ENCODE measurements at regions not wholly inside any gene's neighbourhood (a gene's known extent, or its start where the extent isn't known, plus 50 kb on each side); places are given as distances from the start of the nearest gene placed in this dataset.

DNA sequence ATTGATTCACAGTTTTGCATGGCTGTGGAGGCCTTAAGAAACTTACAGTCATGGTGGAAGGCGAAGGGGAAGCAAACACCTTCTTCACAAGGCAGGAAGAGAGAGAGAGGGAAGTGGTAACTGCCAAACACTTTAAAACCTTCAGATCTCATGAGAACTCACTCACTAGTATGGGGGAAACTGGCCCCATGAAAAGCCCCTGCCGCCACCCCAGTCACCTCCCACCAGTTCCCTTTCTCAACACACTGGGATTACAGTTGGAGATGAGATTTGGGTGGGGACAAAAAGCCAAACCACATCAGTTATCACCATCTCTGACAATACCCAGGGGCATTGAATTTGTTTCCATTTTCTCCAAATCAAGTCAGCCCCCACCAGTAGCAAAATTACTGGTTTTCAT lies 740.4 kb downstream of the GATA3 start:
- no peaks in the 10 kb centered on the region for H3K36me3 ChIP-seq (ENCODE audit: control insufficient read depth in 5 of 5, insufficient read depth in 5 of 5, low read length in 5 of 5)

DNA sequence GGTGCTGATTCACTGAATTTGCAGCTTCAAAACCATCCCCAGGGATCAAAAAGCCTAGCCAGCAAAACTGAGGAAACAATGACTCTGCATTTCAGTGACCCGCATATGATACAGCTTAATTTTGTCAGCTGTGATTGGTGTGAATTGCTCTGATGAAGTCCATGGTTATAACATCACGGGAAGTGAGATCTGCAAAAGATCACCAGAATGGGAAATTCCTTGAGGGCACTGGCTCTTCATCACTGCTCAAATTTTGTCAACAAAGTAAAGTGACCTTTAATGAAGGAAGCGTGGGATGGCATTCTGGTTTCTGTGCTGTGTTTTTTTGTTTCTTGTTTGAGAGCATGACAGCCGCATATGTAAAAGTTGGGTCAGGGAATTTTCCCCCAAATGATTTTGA lies 745.9 kb downstream of the GATA3 start:
- no peaks in the 10 kb centered on the region for H3K27me3 ChIP-seq (ENCODE audit: control insufficient read depth in 5 of 5, insufficient read depth in 4 of 5, low read length in 5 of 5)
- H3K27ac ChIP-seq (ENCODE audit: low read depth, low read length), result no peak overlapping the region
- no peaks in the 10 kb centered on the region for H3K9me3 ChIP-seq (ENCODE audit: control insufficient read depth in 5 of 5, low read length in 5 of 5)
- H3K36me3 ChIP-seq (ENCODE audit: control insufficient read depth in 5 of 5, insufficient read depth in 5 of 5, low read length in 5 of 5), result no peaks in the 10 kb centered on the region
- H3K4me3 ChIP-seq (ENCODE audit: low read depth in 1 of 5, low read length in 5 of 5), result no peak overlapping the region
- H3K9ac ChIP-seq (ENCODE audit: low read length in 5 of 5), result no peak overlapping the region
- H3K4me1 ChIP-seq (ENCODE audit: control insufficient read depth in 5 of 5, insufficient read depth in 5 of 5, low read length in 5 of 5), result no peaks in the 10 kb centered on the region

More for the DNA sequence above, 740.4 kb downstream of the GATA3 start:
- H3K9ac ChIP-seq (ENCODE audit: low read length in 5 of 5), result no peak overlapping the region
- H3K4me1 ChIP-seq (ENCODE audit: control insufficient read depth in 5 of 5, insufficient read depth in 5 of 5, low read length in 5 of 5), result no peaks in the 10 kb centered on the region
- no peak overlapping the region for H3K27ac ChIP-seq (ENCODE audit: low read depth, low read length)
- no peaks in the 10 kb centered on the region for H3K27me3 ChIP-seq (ENCODE audit: control insufficient read depth in 5 of 5, insufficient read depth in 4 of 5, low read length in 5 of 5)
- no peak overlapping the region for H3K4me3 ChIP-seq (ENCODE audit: low read depth in 1 of 5, low read length in 5 of 5)
- H3K9me3 ChIP-seq (ENCODE audit: control insufficient read depth in 5 of 5, low read length in 5 of 5), result no peaks in the 10 kb centered on the region

DNA sequence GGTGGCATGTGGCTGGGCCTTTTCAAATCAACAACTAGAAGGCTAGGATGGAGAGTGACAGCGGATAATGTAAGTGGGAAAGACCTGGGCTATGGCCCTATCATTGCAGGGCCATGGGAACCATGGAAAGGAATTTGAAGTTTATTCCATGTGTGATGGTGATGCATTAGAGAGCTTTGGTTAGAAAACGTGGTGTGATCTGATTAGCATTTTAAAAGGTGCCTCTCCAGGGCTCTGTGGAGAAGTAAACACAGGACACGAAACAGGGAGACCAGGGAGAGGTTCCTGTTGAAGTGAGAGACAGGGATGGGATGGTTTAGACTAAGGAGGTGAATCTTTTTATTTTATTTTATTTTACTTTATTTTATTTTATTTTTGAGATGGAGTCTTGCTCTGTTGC lies 749.5 kb downstream of the GATA3 start:
- H3K9me3 ChIP-seq (ENCODE audit: control insufficient read depth in 5 of 5, low read length in 5 of 5), result peaks cover 0 to 5% (median 2%) of the 10 kb centered on the region in 5 donors
- H3K4me3 ChIP-seq (ENCODE audit: low read depth in 1 of 5, low read length in 5 of 5), result no peak overlapping the region
- H3K27ac ChIP-seq (ENCODE audit: low read depth, low read length), result no peak overlapping the region
- no peaks in the 10 kb centered on the region for H3K27me3 ChIP-seq (ENCODE audit: control insufficient read depth in 5 of 5, insufficient read depth in 4 of 5, low read length in 5 of 5)
- no peaks in the 10 kb centered on the region for H3K36me3 ChIP-seq (ENCODE audit: control insufficient read depth in 5 of 5, insufficient read depth in 5 of 5, low read length in 5 of 5)
- H3K9ac ChIP-seq (ENCODE audit: low read length in 5 of 5), result no peak overlapping the region
- H3K4me1 ChIP-seq (ENCODE audit: control insufficient read depth in 5 of 5, insufficient read depth in 5 of 5, low read length in 5 of 5), result no peaks in the 10 kb centered on the region

DNA sequence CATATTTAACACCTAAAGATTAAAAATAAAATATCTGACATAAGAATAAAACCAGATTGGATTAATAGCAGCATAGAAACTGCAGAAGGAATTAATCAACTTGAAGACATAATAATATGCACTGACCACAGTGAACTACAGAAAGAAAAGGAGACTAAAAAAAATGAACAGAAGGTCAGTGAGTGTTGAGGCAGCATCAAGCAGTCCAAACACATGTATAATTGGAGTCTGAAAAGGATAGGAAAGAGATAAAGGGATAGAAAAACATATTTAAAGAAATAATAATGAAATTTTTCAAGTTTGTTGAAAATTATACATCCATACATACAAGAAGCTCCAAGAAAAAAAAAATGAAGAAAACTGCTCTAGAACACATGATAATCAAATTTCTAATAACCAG lies 756.2 kb downstream of the GATA3 start:
- Histone ChIP-seq H3K27me3 (ENCODE audit: control insufficient read depth in 5 of 5, insufficient read depth in 4 of 5, low read length in 5 of 5) (no peaks in the 10 kb centered on the region), H3K9ac (ENCODE audit: low read length in 5 of 5) (no peak overlapping the region), H3K27ac (ENCODE audit: low read depth, low read length) (no peak overlapping the region), H3K36me3 (ENCODE audit: control insufficient read depth in 5 of 5, insufficient read depth in 5 of 5, low read length in 5 of 5) (no peaks in the 10 kb centered on the region), H3K4me3 (ENCODE audit: low read depth in 1 of 5, low read length in 5 of 5) (no peak overlapping the region), H3K4me1 (ENCODE audit: control insufficient read depth in 5 of 5, insufficient read depth in 5 of 5, low read length in 5 of 5) (no peaks in the 10 kb centered on the region), H3K9me3 (ENCODE audit: control insufficient read depth in 5 of 5, low read length in 5 of 5) (peaks cover 0 to 19% (median 9%) of the 10 kb centered on the region in 5 donors)

DNA sequence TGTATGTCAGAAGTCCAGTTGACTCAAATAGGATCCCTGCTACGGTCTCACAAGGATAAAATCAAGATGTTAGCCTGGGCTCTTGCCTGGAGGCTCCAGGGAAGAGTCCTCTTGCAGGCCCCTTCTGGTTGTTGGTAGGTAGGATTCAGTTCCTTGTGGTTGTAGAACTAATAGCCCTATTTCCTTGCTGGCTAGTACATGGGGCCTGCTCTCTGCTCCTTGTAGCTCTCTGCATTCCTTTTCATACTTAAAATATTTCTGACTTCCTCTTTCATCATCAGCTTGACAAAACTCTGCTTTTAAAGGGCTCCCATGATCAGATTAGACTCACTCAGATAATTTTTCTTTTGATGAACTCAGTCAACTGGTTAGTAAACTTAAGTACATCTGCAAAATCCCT lies 756.7 kb downstream of the GATA3 start:
- no peaks in the 10 kb centered on the region for H3K4me1 ChIP-seq (ENCODE audit: control insufficient read depth in 5 of 5, insufficient read depth in 5 of 5, low read length in 5 of 5)
- no peak overlapping the region for H3K9ac ChIP-seq (ENCODE audit: low read length in 5 of 5)
- peaks cover 0 to 19% (median 9%) of the 10 kb centered on the region in 5 donors for H3K9me3 ChIP-seq (ENCODE audit: control insufficient read depth in 5 of 5, low read length in 5 of 5)
- no peaks in the 10 kb centered on the region for H3K36me3 ChIP-seq (ENCODE audit: control insufficient read depth in 5 of 5, insufficient read depth in 5 of 5, low read length in 5 of 5)
- no peaks in the 10 kb centered on the region for H3K27me3 ChIP-seq (ENCODE audit: control insufficient read depth in 5 of 5, insufficient read depth in 4 of 5, low read length in 5 of 5)
- H3K27ac ChIP-seq (ENCODE audit: low read depth, low read length), result no peak overlapping the region
- no peak overlapping the region for H3K4me3 ChIP-seq (ENCODE audit: low read depth in 1 of 5, low read length in 5 of 5)

DNA sequence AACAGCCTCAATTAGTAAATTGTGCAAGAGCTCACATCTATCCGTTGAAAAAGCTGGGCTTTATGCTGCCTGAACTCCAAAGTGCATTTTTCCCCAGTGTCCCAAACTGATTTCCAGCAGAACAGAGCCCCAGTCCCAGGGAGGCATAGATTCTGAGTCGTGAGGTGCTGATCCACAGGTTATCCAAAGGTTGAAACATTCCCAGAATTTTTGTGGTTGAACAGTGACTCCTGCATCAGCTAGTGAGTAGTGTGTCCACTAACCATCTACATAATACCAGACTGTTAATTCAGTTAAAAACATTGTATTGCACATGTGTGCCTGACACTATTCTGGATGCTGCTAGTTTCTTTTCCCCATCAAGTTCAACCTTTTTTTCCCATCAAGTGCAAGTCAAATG lies 761.5 kb downstream of the GATA3 start:
- no peak overlapping the region for H3K27ac ChIP-seq (ENCODE audit: low read depth, low read length)
- peaks cover 0 to 12% (median 5%) of the 10 kb centered on the region in 5 donors for H3K9me3 ChIP-seq (ENCODE audit: control insufficient read depth in 5 of 5, low read length in 5 of 5)
- no peak overlapping the region for H3K4me3 ChIP-seq (ENCODE audit: low read depth in 1 of 5, low read length in 5 of 5)
- no peaks in the 10 kb centered on the region for H3K27me3 ChIP-seq (ENCODE audit: control insufficient read depth in 5 of 5, insufficient read depth in 4 of 5, low read length in 5 of 5)
- no peaks in the 10 kb centered on the region for H3K4me1 ChIP-seq (ENCODE audit: control insufficient read depth in 5 of 5, insufficient read depth in 5 of 5, low read length in 5 of 5)
- H3K9ac ChIP-seq (ENCODE audit: low read length in 5 of 5), result no peak overlapping the region
- H3K36me3 ChIP-seq (ENCODE audit: control insufficient read depth in 5 of 5, insufficient read depth in 5 of 5, low read length in 5 of 5), result no peaks in the 10 kb centered on the region

DNA sequence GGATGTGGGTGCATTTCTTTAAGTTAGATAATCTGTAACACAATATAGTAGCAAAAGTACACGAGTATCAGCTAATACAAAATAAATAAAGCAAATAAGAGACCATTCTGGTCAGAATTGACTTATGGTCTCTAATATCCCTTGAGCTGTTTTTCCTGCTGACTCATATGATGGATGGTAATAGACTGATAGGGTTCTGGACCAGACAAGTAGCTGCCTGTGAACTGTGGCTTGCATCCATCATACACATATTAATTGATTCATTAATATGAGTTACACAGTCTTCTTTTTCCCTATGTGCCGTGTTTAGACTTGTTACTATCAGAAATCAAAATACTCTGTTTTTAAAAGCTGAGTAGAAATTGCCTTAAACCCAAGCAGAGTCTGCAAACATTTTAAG lies 762.8 kb downstream of the GATA3 start:
- no peaks in the 10 kb centered on the region for H3K27me3 ChIP-seq (ENCODE audit: control insufficient read depth in 5 of 5, insufficient read depth in 4 of 5, low read length in 5 of 5)
- no peak overlapping the region for H3K27ac ChIP-seq (ENCODE audit: low read depth, low read length)
- no peak overlapping the region for H3K9ac ChIP-seq (ENCODE audit: low read length in 5 of 5)
- no peak overlapping the region for H3K4me3 ChIP-seq (ENCODE audit: low read depth in 1 of 5, low read length in 5 of 5)
- H3K36me3 ChIP-seq (ENCODE audit: control insufficient read depth in 5 of 5, insufficient read depth in 5 of 5, low read length in 5 of 5), result no peaks in the 10 kb centered on the region
- H3K4me1 ChIP-seq (ENCODE audit: control insufficient read depth in 5 of 5, insufficient read depth in 5 of 5, low read length in 5 of 5), result no peaks in the 10 kb centered on the region
- peaks cover 0 to 5% (median 0%) of the 10 kb centered on the region in 5 donors for H3K9me3 ChIP-seq (ENCODE audit: control insufficient read depth in 5 of 5, low read length in 5 of 5)

DNA sequence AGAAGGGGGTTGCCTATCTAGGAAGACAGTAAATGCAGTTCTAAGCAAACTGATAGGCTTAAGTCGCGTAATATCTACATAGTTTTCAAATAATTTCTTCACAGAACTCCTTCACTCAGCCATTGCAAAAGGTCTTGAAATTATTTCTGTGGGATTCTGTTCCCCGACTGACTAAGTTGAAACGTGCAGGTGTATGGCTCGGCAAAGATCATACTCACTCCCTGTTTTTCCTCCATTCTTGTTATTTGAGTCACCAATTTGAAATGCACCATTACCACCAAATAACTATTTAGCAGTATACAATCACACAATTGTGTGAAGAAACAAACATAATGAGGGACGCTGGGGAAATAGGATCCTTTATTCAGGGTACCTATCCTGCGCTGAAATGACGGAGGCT lies 771.1 kb downstream of the GATA3 start:
- Histone ChIP-seq H3K9ac (ENCODE audit: low read length in 5 of 5) (no peak overlapping the region), H3K27ac (ENCODE audit: low read depth, low read length) (no peak overlapping the region), H3K9me3 (ENCODE audit: control insufficient read depth in 5 of 5, low read length in 5 of 5) (no peaks in the 10 kb centered on the region), H3K27me3 (ENCODE audit: control insufficient read depth in 5 of 5, insufficient read depth in 4 of 5, low read length in 5 of 5) (no peaks in the 10 kb centered on the region), H3K4me1 (ENCODE audit: control insufficient read depth in 5 of 5, insufficient read depth in 5 of 5, low read length in 5 of 5) (no peaks in the 10 kb centered on the region), H3K36me3 (ENCODE audit: control insufficient read depth in 5 of 5, insufficient read depth in 5 of 5, low read length in 5 of 5) (no peaks in the 10 kb centered on the region), H3K4me3 (ENCODE audit: low read depth in 1 of 5, low read length in 5 of 5) (no peak overlapping the region)

DNA sequence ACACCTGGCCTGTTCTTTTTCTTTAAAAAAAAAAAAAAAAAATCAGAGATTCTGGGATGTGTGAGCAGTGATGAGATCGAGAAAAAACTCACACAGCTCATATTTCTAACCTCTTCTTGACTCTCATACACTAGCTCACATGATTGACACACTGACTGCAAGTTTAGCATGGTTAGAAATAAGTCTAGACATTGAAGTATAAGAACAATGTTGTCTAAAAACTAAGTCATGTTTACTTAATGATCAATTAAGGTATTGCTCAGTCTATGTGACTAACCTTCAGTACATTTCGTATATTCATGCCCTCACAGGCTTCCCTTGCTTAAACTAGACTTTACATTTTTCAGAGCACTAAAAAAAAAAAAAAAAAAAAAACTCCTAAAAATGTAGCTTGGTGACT lies 775.1 kb downstream of the GATA3 start:
- no peaks in the 10 kb centered on the region for H3K36me3 ChIP-seq (ENCODE audit: control insufficient read depth in 5 of 5, insufficient read depth in 5 of 5, low read length in 5 of 5)
- no peaks in the 10 kb centered on the region for H3K27me3 ChIP-seq (ENCODE audit: control insufficient read depth in 5 of 5, insufficient read depth in 4 of 5, low read length in 5 of 5)
- H3K27ac ChIP-seq (ENCODE audit: low read depth, low read length), result no peak overlapping the region
- H3K9ac ChIP-seq (ENCODE audit: low read length in 5 of 5), result no peak overlapping the region
- H3K4me1 ChIP-seq (ENCODE audit: control insufficient read depth in 5 of 5, insufficient read depth in 5 of 5, low read length in 5 of 5), result no peaks in the 10 kb centered on the region
- no peak overlapping the region for H3K4me3 ChIP-seq (ENCODE audit: low read depth in 1 of 5, low read length in 5 of 5)
- no peaks in the 10 kb centered on the region for H3K9me3 ChIP-seq (ENCODE audit: control insufficient read depth in 5 of 5, low read length in 5 of 5)

DNA sequence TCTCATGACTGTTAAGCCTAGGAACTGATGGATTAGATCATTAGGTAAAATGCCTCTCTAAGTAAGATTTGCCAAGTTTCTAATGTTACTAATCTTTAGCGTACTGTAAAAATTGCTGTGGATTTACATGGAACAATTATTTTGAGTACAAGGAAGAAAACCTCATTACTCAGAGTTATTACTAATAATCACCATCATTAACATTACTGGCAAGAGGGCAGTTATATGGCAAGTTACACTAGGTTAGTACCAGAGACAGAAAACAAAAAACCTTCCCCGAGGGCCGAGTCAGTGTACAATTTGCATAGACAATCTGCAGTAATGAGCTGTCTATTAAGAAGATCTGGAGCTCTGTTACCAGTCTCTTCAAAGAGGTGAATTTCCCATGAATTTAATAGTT lies 775.6 kb downstream of the GATA3 start:
- Histone ChIP-seq H3K36me3 (ENCODE audit: control insufficient read depth in 5 of 5, insufficient read depth in 5 of 5, low read length in 5 of 5) (no peaks in the 10 kb centered on the region), H3K27me3 (ENCODE audit: control insufficient read depth in 5 of 5, insufficient read depth in 4 of 5, low read length in 5 of 5) (no peaks in the 10 kb centered on the region), H3K4me1 (ENCODE audit: control insufficient read depth in 5 of 5, insufficient read depth in 5 of 5, low read length in 5 of 5) (no peaks in the 10 kb centered on the region), H3K4me3 (ENCODE audit: low read depth in 1 of 5, low read length in 5 of 5) (no peak overlapping the region), H3K9me3 (ENCODE audit: control insufficient read depth in 5 of 5, low read length in 5 of 5) (no peaks in the 10 kb centered on the region), H3K9ac (ENCODE audit: low read length in 5 of 5) (no peak overlapping the region), H3K27ac (ENCODE audit: low read depth, low read length) (no peak overlapping the region)

DNA sequence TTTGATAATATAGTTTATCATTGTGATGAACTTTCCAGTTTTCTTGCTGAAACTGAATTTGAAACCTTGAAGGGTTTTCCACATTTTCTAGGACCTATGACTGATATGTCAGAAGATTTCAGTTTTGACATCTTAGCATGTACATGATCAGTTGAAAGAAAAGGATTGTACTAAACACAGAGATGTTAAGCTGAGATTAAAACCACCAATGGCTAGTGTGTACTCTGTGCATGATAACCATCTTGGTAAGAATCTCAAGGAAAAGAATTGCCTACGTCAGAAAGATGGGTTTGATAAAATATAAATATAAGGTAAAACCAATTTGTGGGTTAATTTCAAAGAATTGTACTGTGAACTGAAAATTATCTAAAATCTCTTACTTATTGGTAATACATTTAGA lies 776.4 kb downstream of the GATA3 start:
- Histone ChIP-seq H3K9me3 (ENCODE audit: control insufficient read depth in 5 of 5, low read length in 5 of 5) (no peaks in the 10 kb centered on the region), H3K4me1 (ENCODE audit: control insufficient read depth in 5 of 5, insufficient read depth in 5 of 5, low read length in 5 of 5) (no peaks in the 10 kb centered on the region), H3K4me3 (ENCODE audit: low read depth in 1 of 5, low read length in 5 of 5) (no peak overlapping the region), H3K36me3 (ENCODE audit: control insufficient read depth in 5 of 5, insufficient read depth in 5 of 5, low read length in 5 of 5) (no peaks in the 10 kb centered on the region), H3K27me3 (ENCODE audit: control insufficient read depth in 5 of 5, insufficient read depth in 4 of 5, low read length in 5 of 5) (no peaks in the 10 kb centered on the region), H3K27ac (ENCODE audit: low read depth, low read length) (no peak overlapping the region), H3K9ac (ENCODE audit: low read length in 5 of 5) (no peak overlapping the region)
